C4-2B (cell line): ENCODE measurements at regions not wholly inside any gene's neighbourhood (a gene's known extent, or its start where the extent isn't known, plus 50 kb on each side); places are given as distances from the start of the nearest gene placed in this dataset.

Experiments
- H3K27ac ChIP-seq: fragments of 450-650 bp; 2 replicates; pipeline ENCODE4 v1.5.1; 2017
- CTCF ChIP-seq: fragments of 450-650 bp; conservative IDR thresholded peaks from 2 replicates; pipeline ENCODE4 v1.5.1; 2017; ENCODE audit warnings: mild to moderate bottlenecking
- ZFX ChIP-seq: fragments of 450-650 bp; IDR thresholded peaks from 2 replicates; pipeline ENCODE4 v1.6.1; 2017

- TF ChIP-seq ZFX, result no peak
- no peak for TF ChIP-seq CTCF
- no peak overlapping the region for H3K27ac ChIP-seq
These were observed 486.2 kb downstream of the GADD45G start for GRCh38 chr9:90090997-90091396.

- H3K27ac ChIP-seq, result no peak overlapping the region
- TF ChIP-seq CTCF (no peak), ZFX (no peak)
These were observed 487.7 kb downstream of the GADD45G start for GRCh38 chr9:90092508-90092907.

- TF ChIP-seq CTCF, result no peak
- no peak for TF ChIP-seq ZFX
- H3K27ac ChIP-seq, result 0 out of 2 replicates have a peak overlapping the region, but pooled peaks have one; percentile 4
These were observed 490.9 kb downstream of the GADD45G start for GRCh38 chr9:90095682-90096081.

- TF ChIP-seq ZFX (no peak), CTCF (no peak)
- peak overlapping the region; percentile 22; the same call in 1 of the 2 replicates for H3K27ac ChIP-seq
These were observed 492.4 kb downstream of the GADD45G start for GRCh38 chr9:90097237-90097636.

GRCh38 chr9:90098408-90098807 lies 493.6 kb downstream of the GADD45G start:
- H3K27ac ChIP-seq, result peak overlapping the region; percentile 22
- TF ChIP-seq CTCF, result no peak
- no peak for TF ChIP-seq ZFX

- TF ChIP-seq CTCF (peak; percentile 81), ZFX (no peak)
- peak overlapping the region; percentile 22; the same call in 1 of the 2 replicates for H3K27ac ChIP-seq
These were observed 494.6 kb downstream of the GADD45G start for GRCh38 chr9:90099262-90099963.

GRCh38 chr9:90100014-90100413 lies 495.2 kb downstream of the GADD45G start:
- H3K27ac ChIP-seq, result no peak overlapping the region
- TF ChIP-seq ZFX (no peak), CTCF (no peak)
